KOPT-K1 (cell line): ENCODE measurements at regions not wholly inside any gene's neighbourhood (a gene's known extent, or its start where the extent isn't known, plus 50 kb on each side); places are given as distances from the start of the nearest gene placed in this dataset.
"Not testable (repeated sequence)": the region's sequence is repeated elsewhere in the genome, so short reads cannot be mapped to it uniquely, and the experiment has no call there.

ENCODE experiments used
- H3K27ac ChIP-seq: fragments of 200-600 bp; sonication (generic); 2 replicates; pipeline ENCODE4 v1.5.1; 2016; ENCODE audit warnings: antibody characterized with exemption, mild to moderate bottlenecking, low read depth, low read length; ENCODE audit not compliant: poor library complexity, severe bottlenecking
- H3K36me3 ChIP-seq: fragments of 200-600 bp; sonication (generic); 2 replicates; pipeline ENCODE4 v1.5.1; 2017; ENCODE audit warnings: antibody characterized with exemption, mild to moderate bottlenecking, low read length, moderate library complexity; ENCODE audit not compliant: insufficient read depth
- H3K9me3 ChIP-seq: fragments of 200-600 bp; sonication (generic); 2 replicates; pipeline ENCODE4 v1.5.1; 2017; ENCODE audit warnings: antibody characterized with exemption, low read length, mild to moderate bottlenecking; ENCODE audit not compliant: insufficient read depth, poor library complexity, severe bottlenecking

GRCh38 chr4:57729775-57730570 is 619.8 kb upstream of the IGFBP7 start:
- not testable (repeated sequence) for H3K27ac ChIP-seq, H3K9me3 ChIP-seq, H3K36me3 ChIP-seq

GRCh38 chr4:57726154-57726553 is 616.0 kb upstream of the IGFBP7 start:
- no peaks in the 10 kb centered on the region for H3K36me3 ChIP-seq

DNA sequence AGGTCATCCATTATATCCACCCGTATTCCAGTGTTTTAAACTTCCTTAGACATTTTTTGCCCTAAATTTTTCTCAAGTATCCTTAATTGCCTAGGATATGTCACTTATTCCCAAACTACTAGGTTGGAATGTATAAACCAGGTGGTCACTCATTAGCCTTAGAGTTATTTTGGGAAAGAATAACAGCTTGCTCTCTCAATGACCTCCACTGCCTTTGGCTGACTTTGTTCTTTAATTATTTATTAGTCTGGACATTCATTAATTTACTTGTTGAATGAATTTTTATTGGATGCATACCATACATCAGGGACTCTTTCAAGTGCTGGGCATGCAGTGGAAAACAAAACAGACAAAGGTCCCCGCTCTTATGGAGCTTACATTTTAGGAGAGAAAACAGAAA is 609.3 kb upstream of the IGFBP7 start:
- no peak overlapping the region for H3K27ac ChIP-seq
- H3K36me3 ChIP-seq = no peaks in the 10 kb centered on the region
- H3K9me3 ChIP-seq = no peaks in the 10 kb centered on the region

More at GRCh38 chr4:57726154-57726553, 616.0 kb upstream of the IGFBP7 start:
- Histone ChIP-seq H3K27ac (no peak overlapping the region), H3K9me3 (no peaks in the 10 kb centered on the region)

- not testable (repeated sequence) for H3K36me3 ChIP-seq, H3K9me3 ChIP-seq, H3K27ac ChIP-seq
Observed at GRCh38 chr4:57714313-57714712, 604.1 kb upstream of the IGFBP7 start.

DNA sequence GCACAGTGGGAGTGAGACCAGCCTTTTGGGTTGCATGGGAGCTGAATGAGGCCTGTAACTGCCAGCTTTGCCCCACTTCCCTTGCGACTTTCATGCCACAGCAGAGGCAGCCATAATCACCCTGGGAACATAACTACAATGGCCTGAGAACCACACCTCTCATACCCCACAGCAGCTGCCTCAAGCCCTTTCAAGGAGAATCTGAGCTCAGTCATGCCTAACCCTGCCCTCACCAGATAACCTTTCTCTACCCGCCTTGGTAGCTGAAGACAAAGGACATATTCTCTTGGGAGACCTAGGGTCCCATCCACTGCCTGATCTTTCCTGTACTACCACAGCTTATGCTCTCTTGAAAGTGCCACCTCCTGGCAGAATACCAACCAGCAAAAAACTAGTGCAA is 599.9 kb upstream of the IGFBP7 start:
- Histone ChIP-seq H3K36me3 (no peaks in the 10 kb centered on the region), H3K9me3 (no peaks in the 10 kb centered on the region), H3K27ac (no peak overlapping the region)

- no peaks in the 10 kb centered on the region for H3K9me3 ChIP-seq
- H3K36me3 ChIP-seq = no peaks in the 10 kb centered on the region
- H3K27ac ChIP-seq = no peak overlapping the region
Observed at GRCh38 chr4:57691370-57691769, 581.2 kb upstream of the IGFBP7 start.

- Histone ChIP-seq H3K9me3 (no peaks in the 10 kb centered on the region), H3K27ac (no peak overlapping the region), H3K36me3 (no peaks in the 10 kb centered on the region)
Observed at GRCh38 chr4:57689693-57690205, 579.6 kb upstream of the IGFBP7 start.

- H3K9me3 ChIP-seq = no peaks in the 10 kb centered on the region
- no peaks in the 10 kb centered on the region for H3K36me3 ChIP-seq
- no peak overlapping the region for H3K27ac ChIP-seq
Observed at GRCh38 chr4:57682275-57682674, 572.1 kb upstream of the IGFBP7 start.

- no peaks in the 10 kb centered on the region for H3K36me3 ChIP-seq
- H3K27ac ChIP-seq = no peak overlapping the region
- H3K9me3 ChIP-seq = no peaks in the 10 kb centered on the region
Observed at GRCh38 chr4:57679969-57680368, 569.8 kb upstream of the IGFBP7 start.

GRCh38 chr4:57676394-57676793 is 566.2 kb upstream of the IGFBP7 start:
- H3K36me3 ChIP-seq = no peaks in the 10 kb centered on the region
- no peak overlapping the region for H3K27ac ChIP-seq
- no peaks in the 10 kb centered on the region for H3K9me3 ChIP-seq

- H3K27ac ChIP-seq = no peak overlapping the region
- no peaks in the 10 kb centered on the region for H3K36me3 ChIP-seq
- H3K9me3 ChIP-seq = no peaks in the 10 kb centered on the region
Observed at GRCh38 chr4:57672846-57673433, 562.8 kb upstream of the IGFBP7 start.

- Histone ChIP-seq H3K9me3 (no peaks in the 10 kb centered on the region), H3K36me3 (no peaks in the 10 kb centered on the region)
Observed at GRCh38 chr4:57668621-57669020, 558.4 kb upstream of the IGFBP7 start.

GRCh38 chr4:57665806-57666205 is 555.6 kb upstream of the IGFBP7 start:
- Histone ChIP-seq H3K9me3 (no peaks in the 10 kb centered on the region), H3K27ac (no peak overlapping the region), H3K36me3 (no peaks in the 10 kb centered on the region)

More at GRCh38 chr4:57668621-57669020, 558.4 kb upstream of the IGFBP7 start:
- H3K27ac ChIP-seq = no peak overlapping the region

- Histone ChIP-seq H3K27ac (no peak overlapping the region), H3K9me3 (no peaks in the 10 kb centered on the region), H3K36me3 (no peaks in the 10 kb centered on the region)
Observed at GRCh38 chr4:57661517-57662090, 551.4 kb upstream of the IGFBP7 start.

DNA sequence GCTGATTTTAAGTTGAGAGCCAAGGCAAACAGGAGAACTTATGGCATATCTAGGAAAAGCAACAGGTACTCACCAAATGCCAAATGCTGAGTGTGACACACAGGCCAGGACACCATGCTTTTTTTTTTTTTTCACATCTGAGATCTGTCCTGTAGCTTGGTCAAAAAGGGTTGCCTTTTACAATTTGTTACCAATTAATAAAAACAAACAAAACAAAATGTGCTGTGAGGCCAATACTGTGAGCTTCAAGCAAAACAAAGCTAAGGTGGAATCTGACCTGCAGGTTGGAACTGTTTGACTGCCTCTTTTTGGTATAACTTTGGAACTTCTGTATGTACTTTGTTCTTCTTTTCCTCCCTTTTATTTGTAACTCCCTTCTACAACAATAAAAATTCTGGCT is 548.5 kb upstream of the IGFBP7 start:
- no peaks in the 10 kb centered on the region for H3K36me3 ChIP-seq
- no peaks in the 10 kb centered on the region for H3K9me3 ChIP-seq
- H3K27ac ChIP-seq = no peak overlapping the region
